ENCODE measurements at regions not wholly inside any gene's neighbourhood (a gene's known extent, or its start where the extent isn't known, plus 50 kb on each side); places are given as distances from the start of the nearest gene placed in this dataset.

GRCh38 chr2:12548906-12549305 is 167.8 kb upstream of the TRIB2 start:
- no peaks in the 10 kb centered on the region for H3K9me3 ChIP-seq (ENCODE audit: control insufficient read depth in 1 of 2, insufficient read depth in 1 of 2, low read depth in 1 of 2, low read length in 2 of 2)
- no peaks in the 10 kb centered on the region for H4K20me1 ChIP-seq (ENCODE audit: insufficient read depth)
- no peaks in the 10 kb centered on the region for H3K9me2 ChIP-seq (ENCODE audit: insufficient read depth)
- H3K9ac ChIP-seq (ENCODE audit: low read length): no peak overlapping the region
- no peak overlapping the region for H3K4me3 ChIP-seq (replicated peaks in 1 of 2; ENCODE audit: low read depth in 1 of 2, low read length in 2 of 2)
- ATAC-seq: no peak
- H3K4me1 ChIP-seq (ENCODE audit: control insufficient read depth in 1 of 2, insufficient read depth in 2 of 2, low read length in 2 of 2): peaks cover 0 to 3% of the 10 kb centered on the region in 2 experiments; a peak in 1 of 4 replicates
- intact Hi-C loops (cut with micrococcal nuclease): no loop called here
- RAD21 ChIA-PET (ENCODE audit: low non-redundant PET in 1 of 2, low total read pairs in 2 of 2, uncharacterized antibody in 2 of 2, unreplicated experiment in 2 of 2): no interaction called here
- no peaks in the 10 kb centered on the region for H3K36me3 ChIP-seq (ENCODE audit: control insufficient read depth in 1 of 2, insufficient read depth in 2 of 2, low read length in 2 of 2)
- no peak overlapping the region for H3K27ac ChIP-seq (ENCODE audit: low read depth, low read length)
- DNase-seq (ENCODE audit: low read depth, low spot score): no peak
- no peaks in the 10 kb centered on the region for H3K79me2 ChIP-seq (ENCODE audit: insufficient read depth, low read length)
- CTCF ChIA-PET: interaction anchor here (1.3 kb wide), 2 partner anchors 8 to 167 kb away, joined by 3 to 4 read pairs; no protein-coding TSS in a partner anchor
- BruUV-seq (replicated peaks): no TSS peak
- no peak overlapping the region for H3K4me2 ChIP-seq (ENCODE audit: low read length)
- TF ChIP-seq REST (IDR thresholded peaks at IDR 0.05; ENCODE audit: low read depth) (no peak), CTCF (IDR thresholded peaks at IDR 0.05 in 2 of 3, conservative IDR thresholded peaks at IDR 0.05 in 1 of 3; ENCODE audit: borderline replicate concordance in 1 of 3, insufficient read depth in 1 of 3, low read depth in 2 of 3, low read length in 2 of 3) (no peak), EZH2 (IDR thresholded peaks at IDR 0.05) (no peak), ELF1 (IDR thresholded peaks at IDR 0.05; ENCODE audit: borderline replicate concordance, low read depth) (no peak), SP1 (IDR thresholded peaks at IDR 0.05; ENCODE audit: low read depth) (no peak), EZH2phosphoT487 (IDR thresholded peaks at IDR 0.05; ENCODE audit: borderline replicate concordance) (no peak), ZFX (IDR thresholded peaks at IDR 0.05) (no peak), ATF3 (IDR thresholded peaks at IDR 0.05) (no peak), CEBPB (IDR thresholded peaks at IDR 0.05; ENCODE audit: low read depth) (no peak)
- POLR2A ChIA-PET: no interaction called here
- no peak overlapping the region for H2AFZ ChIP-seq (ENCODE audit: low read depth, low read length, poor library complexity, severe bottlenecking)
- no peaks in the 10 kb centered on the region for H3K27me3 ChIP-seq (ENCODE audit: insufficient read depth, low read length)
